ENCODE measurements at regions not wholly inside any gene's neighbourhood (a gene's known extent, or its start where the extent isn't known, plus 50 kb on each side); places are given as distances from the start of the nearest gene placed in this dataset.

DNA sequence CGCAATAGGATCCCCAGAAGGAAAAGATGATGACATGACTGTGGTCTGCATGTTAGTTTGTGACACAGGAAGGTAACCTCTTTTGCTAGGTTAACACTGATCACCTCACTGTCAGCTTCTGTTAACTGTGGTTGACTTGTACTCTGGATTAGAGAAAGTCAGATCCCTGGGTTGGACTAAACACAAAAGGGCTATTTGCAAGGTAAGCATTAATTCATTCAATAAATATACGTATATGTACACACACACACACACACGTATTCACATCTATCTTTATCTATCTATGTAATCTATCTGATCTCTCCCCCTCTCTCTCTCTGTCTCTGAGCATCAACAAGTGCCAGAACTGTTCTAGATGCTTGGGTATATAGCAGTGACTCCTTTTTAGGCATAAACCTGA is 136.1 kb upstream of the SNX19 start:
- no peak for DNase-seq

- no peak for DNase-seq
Observed at GRCh38 chr11:131056036-131056435, 139.8 kb upstream of the SNX19 start.

DNA sequence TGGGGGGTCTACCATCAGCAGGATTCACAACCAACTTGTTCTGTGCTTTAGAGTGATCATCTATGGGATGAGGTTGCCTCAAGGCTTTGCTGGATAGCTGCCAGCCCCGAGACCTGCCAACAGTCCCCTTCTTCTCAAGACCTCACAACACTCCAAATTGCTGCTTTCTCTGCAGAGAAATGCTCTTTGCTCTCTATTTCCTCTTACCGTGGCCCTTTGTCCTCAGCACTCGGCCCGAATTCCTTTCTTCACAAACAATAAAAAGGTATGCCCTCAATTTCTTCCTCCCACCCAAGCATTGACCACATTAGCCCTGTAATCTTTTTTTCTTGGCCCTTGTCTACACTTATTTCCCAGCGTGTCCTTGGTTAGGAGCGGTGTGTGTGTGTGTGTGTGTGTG is 147.4 kb upstream of the SNX19 start:
- DNase-seq = no peak

DNA sequence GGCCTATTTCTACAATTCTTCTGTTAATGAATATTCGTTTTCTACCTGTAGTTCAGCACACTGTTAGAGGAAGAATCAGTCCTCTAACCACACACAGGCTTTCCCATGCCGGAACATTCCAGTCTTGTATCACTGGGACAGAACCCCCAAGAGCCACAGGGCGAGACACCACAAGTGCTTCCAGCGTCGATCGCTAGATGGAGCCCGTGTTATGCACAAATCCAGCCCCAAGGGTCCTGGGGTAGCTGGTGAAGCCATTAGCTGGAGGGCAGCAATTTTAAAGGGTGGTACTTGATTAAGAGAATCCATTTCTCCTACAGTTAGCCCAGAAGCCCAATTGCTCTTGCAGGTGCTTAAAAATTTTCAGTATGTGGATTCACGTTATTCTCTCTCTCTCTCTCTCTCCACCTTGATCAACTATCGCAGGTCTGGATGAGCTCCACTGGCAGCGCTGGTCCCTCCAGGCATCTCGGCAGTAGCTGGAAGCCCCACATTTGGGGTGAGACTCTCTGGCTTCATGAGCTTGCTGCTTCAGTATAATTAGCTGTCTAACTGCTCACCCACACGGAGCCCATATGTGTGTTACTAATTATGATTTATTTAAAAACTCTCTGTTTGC is 148.2 kb upstream of the SNX19 start:
- DNase-seq = peak in 1 of 2 experiments; percentile 1

- DNase-seq = no peak
Observed at GRCh38 chr11:131065435-131066413, 149.4 kb upstream of the SNX19 start.

- DNase-seq = no peak
Observed at GRCh38 chr11:131066551-131066950, 150.3 kb upstream of the SNX19 start.

DNA sequence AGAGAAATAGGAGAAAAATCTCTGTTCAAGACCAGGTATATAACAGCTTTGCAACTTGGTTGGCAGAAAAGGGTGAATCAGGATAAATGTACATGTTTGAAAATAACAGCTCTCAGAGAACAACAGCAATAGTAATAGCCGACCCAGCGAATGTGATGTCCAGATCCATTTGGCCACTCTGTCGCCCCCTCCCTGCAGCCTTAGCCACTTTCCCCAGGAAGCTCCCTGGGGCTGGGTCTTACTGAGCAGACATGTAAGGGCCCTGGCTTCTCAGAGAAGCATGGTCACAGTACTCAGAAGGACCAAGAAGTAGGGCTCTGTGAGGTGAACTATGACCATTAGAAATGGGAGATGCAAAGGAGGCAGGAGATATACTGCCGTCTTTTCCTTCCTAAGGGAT is 154.1 kb upstream of the SNX19 start:
- DNase-seq = no peak

GRCh38 chr11:131073167-131073566 is 156.9 kb upstream of the SNX19 start:
- no peak for DNase-seq

DNA sequence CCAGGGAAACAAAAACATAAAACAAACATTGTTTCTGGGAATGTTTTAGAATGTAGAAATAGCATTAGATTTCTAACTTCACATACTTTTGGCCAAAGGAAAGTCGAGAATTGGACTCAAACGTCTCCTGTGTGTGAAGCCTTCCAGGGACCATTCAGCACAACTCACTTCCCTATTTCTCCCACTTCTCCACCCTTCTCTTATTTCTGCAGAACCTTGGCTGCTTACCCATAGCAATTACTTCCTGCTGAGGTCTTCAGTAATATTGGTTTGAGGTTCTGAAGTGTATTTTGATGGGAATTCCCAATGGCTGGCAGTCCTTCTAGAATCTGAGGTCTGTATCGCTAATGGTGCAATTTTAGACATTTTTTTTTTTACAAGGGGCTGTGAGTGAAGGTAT is 158.3 kb upstream of the SNX19 start:
- no peak for DNase-seq

DNA sequence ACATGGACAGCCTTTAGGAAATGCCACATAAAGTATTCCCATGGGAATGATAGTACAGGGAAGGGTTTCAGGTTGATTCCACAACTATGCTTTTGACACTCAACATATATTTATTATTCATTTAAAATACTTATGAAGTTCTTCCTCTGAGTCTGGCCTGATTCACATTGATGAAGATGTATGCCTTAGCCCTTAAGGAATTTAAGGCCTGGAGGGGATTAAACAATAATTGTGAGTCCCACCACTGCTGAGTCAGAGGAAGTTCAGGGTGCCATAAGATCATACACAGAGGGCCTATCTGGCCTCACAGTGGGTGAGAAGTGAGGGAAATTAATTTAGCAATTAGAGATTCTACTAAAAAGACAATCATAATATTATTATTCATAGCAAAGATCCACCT is 161.1 kb upstream of the SNX19 start:
- DNase-seq = no peak

DNA sequence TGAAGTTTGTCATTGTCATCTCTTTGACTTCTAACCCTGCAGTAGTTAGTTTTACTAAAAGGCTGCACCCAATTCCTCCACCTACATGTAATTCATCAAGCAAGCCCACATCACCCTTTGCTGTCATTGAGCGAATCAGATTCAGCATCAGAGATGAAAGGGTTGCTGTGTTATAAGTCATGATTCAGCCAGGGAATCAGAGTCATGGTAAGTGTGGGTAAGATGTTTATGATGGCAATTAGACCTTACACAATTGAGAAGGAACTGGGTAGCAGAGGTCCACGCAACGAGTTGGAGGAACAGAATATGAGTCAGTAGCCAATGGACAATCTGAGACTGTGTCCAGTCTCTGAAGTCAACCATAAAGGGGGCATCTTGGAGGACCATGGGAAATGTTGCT is 162.8 kb upstream of the SNX19 start:
- no peak for DNase-seq

DNA sequence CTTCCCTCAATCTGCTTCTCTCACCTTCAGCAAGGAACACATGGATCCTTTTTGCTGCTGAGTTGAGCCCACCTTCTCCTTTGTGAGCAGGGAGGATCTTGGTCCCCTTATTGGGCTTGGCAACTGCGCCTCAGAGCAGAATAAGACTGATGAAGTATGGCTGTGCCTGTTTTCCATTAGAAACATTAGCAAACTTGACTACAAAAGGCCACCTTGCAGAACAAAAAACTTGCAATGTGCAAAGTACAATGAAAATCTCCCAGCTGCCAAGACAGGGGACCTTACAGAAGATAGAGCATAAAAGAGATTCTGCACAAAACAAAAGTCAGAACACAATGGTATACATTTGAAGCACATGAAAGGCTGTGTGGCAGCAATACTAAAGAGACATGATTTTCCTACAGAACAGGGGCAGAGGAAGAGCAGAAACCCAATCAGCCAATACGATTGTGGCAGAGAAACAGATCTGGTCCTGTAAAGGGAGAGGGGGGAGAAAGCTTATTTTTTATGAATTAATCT is 173.5 kb upstream of the SNX19 start:
- no peak for DNase-seq

DNA sequence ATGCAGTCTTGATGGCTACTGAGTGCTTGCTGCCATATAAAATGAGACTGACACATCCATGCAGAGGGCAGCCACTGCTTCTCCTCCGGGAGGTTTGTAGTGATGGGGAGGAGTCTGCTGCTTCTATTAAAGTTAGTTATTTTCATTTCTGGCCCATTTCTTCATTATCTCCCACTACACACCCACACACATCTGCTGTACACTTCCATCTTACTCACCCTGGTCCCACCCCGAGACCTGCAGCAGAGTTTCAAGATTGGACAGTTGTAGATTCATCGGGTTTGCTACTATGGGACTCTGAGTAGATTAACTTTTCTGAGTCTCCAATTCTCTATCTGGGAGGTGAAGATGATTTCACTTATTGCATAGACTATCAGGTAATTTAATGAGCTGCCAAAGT is 176.2 kb upstream of the SNX19 start:
- DNase-seq = no peak

DNA sequence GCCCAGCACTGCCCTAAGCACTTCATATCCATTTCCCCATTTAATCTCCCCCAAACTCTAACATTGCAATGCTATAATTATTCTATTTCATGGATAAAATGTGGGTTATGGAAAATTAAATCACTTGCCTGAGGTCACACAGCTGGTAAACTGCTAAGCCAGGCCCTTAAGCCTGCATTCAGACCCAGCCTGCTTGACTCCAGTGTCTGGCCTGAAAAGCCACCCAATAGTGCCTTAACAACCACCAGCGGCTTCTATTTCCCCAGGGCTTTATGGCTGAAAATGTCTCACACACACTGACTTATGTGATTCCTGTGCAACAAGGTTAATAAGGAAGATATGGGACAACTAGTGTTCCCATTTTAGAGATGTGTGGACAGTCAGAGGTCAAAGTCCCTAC is 178.5 kb upstream of the SNX19 start:
- no peak for DNase-seq

DNA sequence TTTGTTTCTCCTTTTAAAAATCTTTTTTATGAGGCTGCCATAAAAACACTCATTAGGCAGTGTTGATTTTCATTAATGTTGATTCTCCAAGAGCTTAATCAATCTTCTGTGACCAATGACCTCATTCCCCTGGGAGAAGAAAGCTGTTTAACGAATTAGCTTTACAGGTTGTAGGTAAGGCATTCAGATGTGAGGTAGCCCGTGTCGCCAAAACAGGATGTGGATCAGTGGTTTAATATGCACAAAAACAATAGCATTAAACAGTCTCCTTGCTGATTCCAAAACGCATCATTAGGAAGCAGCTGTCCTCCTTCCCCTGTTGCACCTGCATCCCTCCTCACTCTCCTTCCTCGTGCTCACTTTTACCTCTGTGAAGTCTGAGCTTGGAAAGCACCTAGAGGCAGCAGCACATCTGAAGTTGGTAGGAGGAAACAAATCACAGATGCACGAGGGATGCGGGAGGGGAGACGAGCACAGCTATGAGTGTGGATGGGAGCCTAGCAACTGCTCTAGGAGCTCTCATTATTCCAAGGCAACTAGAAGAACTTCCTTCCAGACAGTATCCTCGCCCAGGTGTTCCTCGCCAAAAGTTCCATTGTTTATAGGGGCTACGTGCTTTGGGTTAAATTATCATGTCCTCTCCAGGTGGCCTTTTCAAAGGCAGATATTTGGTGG is 179.4 kb upstream of the SNX19 start:
- no peak for DNase-seq

- no peak for DNase-seq
Observed at GRCh38 chr11:131099013-131099412, 182.7 kb upstream of the SNX19 start.

- DNase-seq = no peak
Observed at GRCh38 chr11:131099746-131100145, 183.5 kb upstream of the SNX19 start.

- DNase-seq = no peak
Observed at GRCh38 chr11:131108760-131109159, 192.5 kb upstream of the SNX19 start.

DNA sequence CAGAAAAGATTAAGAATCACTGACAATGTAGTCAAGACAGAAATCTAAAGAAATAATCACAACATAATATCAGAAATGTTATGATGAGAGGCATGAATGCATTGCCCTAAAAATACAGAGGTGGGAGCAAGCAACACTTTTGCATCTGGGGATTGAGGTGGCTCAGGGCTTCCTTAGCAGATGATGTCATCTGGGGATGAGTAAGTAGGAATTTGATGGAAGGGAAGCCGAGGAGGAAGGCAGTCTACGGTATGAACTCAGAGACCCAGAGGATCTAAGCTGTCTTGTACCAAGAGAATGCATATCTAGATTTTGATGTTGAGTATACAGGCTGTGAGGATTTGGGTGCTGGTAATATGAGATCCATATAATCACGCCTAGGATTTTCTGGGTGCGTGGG is 193.0 kb upstream of the SNX19 start:
- no peak for DNase-seq

- DNase-seq = no peak
Observed at GRCh38 chr11:131109790-131110189, 193.5 kb upstream of the SNX19 start.

DNA sequence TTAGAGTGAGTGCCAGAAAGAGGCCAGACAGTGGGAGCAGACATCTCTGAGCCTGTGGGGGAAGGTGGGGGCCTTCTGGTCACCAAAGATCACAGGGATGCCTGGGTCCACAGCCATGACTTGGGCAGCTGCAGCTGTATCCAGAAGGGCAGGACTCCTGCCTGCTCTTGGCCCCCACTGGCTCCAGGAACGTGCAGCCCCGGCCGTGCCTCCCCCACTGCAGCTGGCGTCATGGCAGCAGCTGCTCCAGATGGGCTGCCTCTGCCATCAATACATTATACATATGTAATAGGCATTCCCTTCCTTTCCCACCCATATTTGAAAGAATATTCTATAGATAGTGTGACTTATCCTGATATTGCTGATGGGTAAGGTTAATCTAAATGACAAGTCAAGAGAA is 195.5 kb upstream of the SNX19 start:
- DNase-seq = no peak

DNA sequence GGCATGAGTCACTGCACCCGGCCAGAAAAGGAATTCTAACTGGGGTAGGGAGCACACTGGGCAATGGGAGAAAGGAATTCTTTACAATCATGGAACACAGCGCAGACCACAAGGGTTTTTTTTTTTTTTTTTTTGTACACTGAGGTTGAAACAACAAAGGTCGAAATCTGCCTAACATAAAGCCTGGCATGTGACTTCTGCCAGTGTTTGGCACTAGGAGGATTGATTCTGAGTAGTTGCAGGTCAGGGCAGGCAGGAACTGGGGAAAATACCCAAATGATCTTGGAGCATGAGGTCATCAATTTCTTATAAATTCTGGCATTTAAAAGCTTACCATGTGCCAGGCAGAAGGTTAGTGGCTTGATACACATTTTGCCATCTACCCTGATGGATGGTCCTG is 202.0 kb upstream of the SNX19 start:
- DNase-seq = no peak
